Large intestine (tissue), 3 donors: ENCODE measurements at regions not wholly inside any gene's neighbourhood (a gene's known extent, or its start where the extent isn't known, plus 50 kb on each side); places are given as distances from the start of the nearest gene placed in this dataset.

ENCODE experiments used
- DNase-seq, 2 donors: peaks; one replicate each; pipeline versions ENCODE4 v3.0.0 to v3.0.0-alpha.2; 2013
- H3K27ac ChIP-seq: one replicate; pipeline ENCODE4 v1.5.1; 2013; ENCODE audit warnings: low read length
- H3K27me3 ChIP-seq: 2 replicates; pipeline ENCODE4 v1.6.1; 2013; ENCODE audit warnings: low read length; ENCODE audit not compliant: control insufficient read depth, insufficient read depth
- H3K36me3 ChIP-seq: 2 replicates; pipeline ENCODE4 v1.6.1; 2013; ENCODE audit warnings: low read length; ENCODE audit not compliant: control insufficient read depth, insufficient read depth
- H3K4me1 ChIP-seq: one replicate; pipeline ENCODE4 v1.6.1; 2013; ENCODE audit warnings: low read length; ENCODE audit not compliant: control insufficient read depth, insufficient read depth
- H3K4me3 ChIP-seq: one replicate; pipeline ENCODE4 v1.5.1; 2013; ENCODE audit warnings: low read length
- H3K9me3 ChIP-seq: one replicate; pipeline ENCODE4 v1.6.1; 2013; ENCODE audit warnings: mild to moderate bottlenecking, low read depth, low read length, moderate library complexity; ENCODE audit not compliant: control insufficient read depth
- WGBS: methylation state at CpG from one replicate; pipeline ENCODE4 v1.1.5; 2013; ENCODE audit warnings: low lambda C conversion rate; ENCODE audit not compliant: insufficient coverage; 5-methylcytosine and 5-hydroxymethylcytosine counted together

- Histone ChIP-seq H3K4me1 (no peaks in the 10 kb centered on the region), H3K9me3 (no peaks in the 10 kb centered on the region), H3K27me3 (peaks cover 4% of the 10 kb centered on the region), H3K27ac (no peak overlapping the region), H3K36me3 (no peaks in the 10 kb centered on the region), H3K4me3 (no peak overlapping the region)
- no CpG with 5 or more reads among the region's 18 CpGs for WGBS
- DNase-seq, result no peak
These were observed 94.5 kb downstream of the METRNL start for GRCh38 chr17:83173914-83174361.

GRCh38 chr17:83174362-83175118 is 95.1 kb downstream of the METRNL start:
- Histone ChIP-seq H3K27me3 (peaks cover 4% of the 10 kb centered on the region), H3K36me3 (no peaks in the 10 kb centered on the region), H3K9me3 (no peaks in the 10 kb centered on the region), H3K27ac (no peak overlapping the region), H3K4me1 (no peaks in the 10 kb centered on the region), H3K4me3 (no peak overlapping the region)
- no CpG with 5 or more reads among the region's 13 CpGs for WGBS
- DNase-seq, result no peak

- H3K27me3 ChIP-seq, result peaks cover 4% of the 10 kb centered on the region
- WGBS, result no CpG with 5 or more reads among the region's 16 CpGs
- H3K36me3 ChIP-seq, result no peaks in the 10 kb centered on the region
- no peaks in the 10 kb centered on the region for H3K9me3 ChIP-seq
- H3K27ac ChIP-seq, result no peak overlapping the region
- no peak for DNase-seq
- H3K4me1 ChIP-seq, result no peaks in the 10 kb centered on the region
- H3K4me3 ChIP-seq, result no peak overlapping the region
These were observed 95.9 kb downstream of the METRNL start for GRCh38 chr17:83175119-83175821.

- Histone ChIP-seq H3K36me3 (no peaks in the 10 kb centered on the region), H3K27me3 (no peaks in the 10 kb centered on the region), H3K4me1 (no peaks in the 10 kb centered on the region), H3K9me3 (no peaks in the 10 kb centered on the region), H3K4me3 (no peak overlapping the region), H3K27ac (no peak overlapping the region)
- DNase-seq, result no peak
- WGBS, result no CpG with 5 or more reads among the region's 15 CpGs
These were observed 96.6 kb downstream of the METRNL start for GRCh38 chr17:83175822-83176622.

GRCh38 chr17:83176623-83177583 is 97.5 kb downstream of the METRNL start:
- Histone ChIP-seq H3K9me3 (no peaks in the 10 kb centered on the region), H3K36me3 (no peaks in the 10 kb centered on the region), H3K27me3 (no peaks in the 10 kb centered on the region), H3K4me1 (no peaks in the 10 kb centered on the region), H3K27ac (no peak overlapping the region), H3K4me3 (no peak overlapping the region)
- DNase-seq, result no peak
- no CpG with 5 or more reads among the region's 22 CpGs for WGBS

- H3K27ac ChIP-seq, result no peak overlapping the region
- no peak for DNase-seq
- no peaks in the 10 kb centered on the region for H3K9me3 ChIP-seq
- no CpG with 5 or more reads among the region's 32 CpGs for WGBS
- no peak overlapping the region for H3K4me3 ChIP-seq
- H3K36me3 ChIP-seq, result no peaks in the 10 kb centered on the region
- H3K27me3 ChIP-seq, result no peaks in the 10 kb centered on the region
- no peaks in the 10 kb centered on the region for H3K4me1 ChIP-seq
These were observed 98.5 kb downstream of the METRNL start for GRCh38 chr17:83177611-83178532.

- Histone ChIP-seq H3K27me3 (peaks cover 2% of the 10 kb centered on the region), H3K9me3 (no peaks in the 10 kb centered on the region), H3K36me3 (no peaks in the 10 kb centered on the region), H3K4me1 (no peaks in the 10 kb centered on the region), H3K27ac (no peak overlapping the region), H3K4me3 (no peak overlapping the region)
- WGBS, result 65% methylated on average over 2 of the region's 29 CpGs
- no peak for DNase-seq
These were observed 99.3 kb downstream of the METRNL start for GRCh38 chr17:83178533-83179304.

GRCh38 chr17:83179374-83179773 is 100.0 kb downstream of the METRNL start:
- 100% methylated on average over 2 of the region's 12 CpGs for WGBS
- H3K4me3 ChIP-seq, result no peak overlapping the region
- H3K27me3 ChIP-seq, result peaks cover 4% of the 10 kb centered on the region
- no peaks in the 10 kb centered on the region for H3K4me1 ChIP-seq
- H3K36me3 ChIP-seq, result no peaks in the 10 kb centered on the region
- DNase-seq, result no peak
- H3K27ac ChIP-seq, result no peak overlapping the region
- no peaks in the 10 kb centered on the region for H3K9me3 ChIP-seq
